Smooth muscle cell (in vitro differentiated cells): ENCODE measurements at regions not wholly inside any gene's neighbourhood (a gene's known extent, or its start where the extent isn't known, plus 50 kb on each side); places are given as distances from the start of the nearest gene placed in this dataset.

Experiments used
- DNase-seq: peaks from one replicate; lab custom pipeline; 2025; ENCODE audit not compliant: unreplicated experiment; lab: John Stamatoyannopoulos, UW
- H2AFZ ChIP-seq: fragments of 200-600 bp; sonication (generic); 2 replicates; pipeline ENCODE4 v1.6.0; 2016; ENCODE audit warnings: antibody characterized with exemption, low read depth, mild to moderate bottlenecking
- H3F3A ChIP-seq: fragments of 200-600 bp; sonication (generic); 2 replicates; pipeline ENCODE4 v1.6.0; 2017; ENCODE audit warnings: antibody characterized with exemption, low read depth
- H3K27ac ChIP-seq: fragments of 200-600 bp; sonication (generic); 2 replicates; pipeline ENCODE4 v1.5.1; 2016; ENCODE audit warnings: low read depth, mild to moderate bottlenecking
- H3K27me3 ChIP-seq: fragments of 200-600 bp; sonication (generic); 2 replicates; pipeline ENCODE4 v1.6.1; 2016; ENCODE audit warnings: low read depth, mild to moderate bottlenecking
- H3K36me3 ChIP-seq: fragments of 200-600 bp; sonication (generic); 2 replicates; pipeline ENCODE4 v1.5.1; 2016; ENCODE audit warnings: low read depth
- H3K4me1 ChIP-seq: fragments of 200-600 bp; sonication (generic); 2 replicates; pipeline ENCODE4 v1.5.1; 2016; ENCODE audit warnings: low read depth
- H3K4me2 ChIP-seq: fragments of 200-600 bp; sonication (generic); 2 replicates; pipeline ENCODE4 v1.6.0; 2016; ENCODE audit warnings: mild to moderate bottlenecking
- H3K4me3 ChIP-seq: fragments of 200-600 bp; sonication (generic); 2 replicates; pipeline ENCODE4 v1.5.1; 2016; ENCODE audit warnings: mild to moderate bottlenecking
- H3K79me2 ChIP-seq: fragments of 200-600 bp; sonication (generic); 2 replicates; pipeline ENCODE4 v1.6.0; 2016; ENCODE audit warnings: low read depth, mild to moderate bottlenecking
- H3K9ac ChIP-seq: fragments of 200-600 bp; sonication (generic); 2 replicates; pipeline ENCODE4 v1.6.0; 2016; ENCODE audit warnings: low read depth
- H3K9me3 ChIP-seq: fragments of 200-600 bp; sonication (generic); replicated peaks from 2 replicates; pipeline ENCODE4 v1.5.1; 2016; ENCODE audit warnings: low read depth
- H4K20me1 ChIP-seq: fragments of 200-600 bp; sonication (generic); 2 replicates; pipeline ENCODE4 v1.6.0; 2016; ENCODE audit warnings: low read depth
- CTCF ChIP-seq: fragments of 200-600 bp; sonication (generic); IDR thresholded peaks from 2 replicates; pipeline ENCODE4 v1.5.1; 2017; ENCODE audit warnings: borderline replicate concordance, mild to moderate bottlenecking, antibody characterized with exemption; ENCODE audit not compliant: insufficient read depth, poor library complexity, severe bottlenecking
- WGBS: methylation state at CpG from one replicate; pipeline ENCODE4 v1.1.7; 2016; ENCODE audit warnings: low lambda C conversion rate; 5-methylcytosine and 5-hydroxymethylcytosine counted together

- Histone ChIP-seq H3K79me2 (no peaks in the 10 kb centered on the region), H3K36me3 (no peaks in the 10 kb centered on the region), H3K4me2 (no peak overlapping the region), H3F3A (no peaks in the 10 kb centered on the region), H4K20me1 (no peaks in the 10 kb centered on the region), H2AFZ (no peak overlapping the region), H3K4me3 (no peak overlapping the region), H3K9ac (no peak overlapping the region), H3K4me1 (no peaks in the 10 kb centered on the region), H3K9me3 (no peaks in the 10 kb centered on the region), H3K27ac (no peak overlapping the region), H3K27me3 (no peaks in the 10 kb centered on the region)
- 89% methylated on average over 12 of the region's 12 CpGs for WGBS
- no peak for TF ChIP-seq CTCF
- no peak for DNase-seq
Observed at GRCh38 chrX:40343319-40343718, 237.5 kb upstream of the ATP6AP2 start.

GRCh38 chrX:40340116-40340515, 240.7 kb upstream of the ATP6AP2 start:
- H4K20me1 ChIP-seq, result no peaks in the 10 kb centered on the region
- no peak for DNase-seq
- WGBS, result 85% methylated on average over 1 of the region's 1 CpG
- H3K4me2 ChIP-seq, result no peak overlapping the region
- TF ChIP-seq CTCF, result no peak
- H3K4me3 ChIP-seq, result no peak overlapping the region
- no peaks in the 10 kb centered on the region for H3K4me1 ChIP-seq
- H3K27ac ChIP-seq, result no peak overlapping the region
- H3K36me3 ChIP-seq, result no peaks in the 10 kb centered on the region
- no peaks in the 10 kb centered on the region for H3K9me3 ChIP-seq
- H3K27me3 ChIP-seq, result no peaks in the 10 kb centered on the region
- no peaks in the 10 kb centered on the region for H3F3A ChIP-seq
- no peaks in the 10 kb centered on the region for H3K79me2 ChIP-seq
- no peak overlapping the region for H3K9ac ChIP-seq
- H2AFZ ChIP-seq, result no peak overlapping the region

GRCh38 chrX:40333344-40333743, 235.6 kb upstream of the BCOR start:
- DNase-seq, result no peak
- H3K9ac ChIP-seq, result no peak overlapping the region
- H3K27ac ChIP-seq, result no peak overlapping the region
- no peaks in the 10 kb centered on the region for H3K79me2 ChIP-seq
- no peak for TF ChIP-seq CTCF
- no peaks in the 10 kb centered on the region for H3K9me3 ChIP-seq
- no peak overlapping the region for H3K4me2 ChIP-seq
- H3F3A ChIP-seq, result no peaks in the 10 kb centered on the region
- no peaks in the 10 kb centered on the region for H3K4me1 ChIP-seq
- H3K4me3 ChIP-seq, result no peak overlapping the region
- H3K36me3 ChIP-seq, result no peaks in the 10 kb centered on the region
- H4K20me1 ChIP-seq, result no peaks in the 10 kb centered on the region
- WGBS, result 74% methylated on average over 3 of the region's 3 CpGs
- no peak overlapping the region for H2AFZ ChIP-seq
- no peaks in the 10 kb centered on the region for H3K27me3 ChIP-seq

- no peak for DNase-seq
- Histone ChIP-seq H3K79me2 (no peaks in the 10 kb centered on the region), H3K4me3 (no peak overlapping the region), H4K20me1 (no peaks in the 10 kb centered on the region), H3K9me3 (no peaks in the 10 kb centered on the region), H2AFZ (no peak overlapping the region), H3K27ac (no peak overlapping the region), H3F3A (no peaks in the 10 kb centered on the region), H3K4me1 (no peaks in the 10 kb centered on the region), H3K36me3 (no peaks in the 10 kb centered on the region), H3K27me3 (no peaks in the 10 kb centered on the region), H3K4me2 (no peak overlapping the region), H3K9ac (no peak overlapping the region)
- WGBS, result 84% methylated on average over 5 of the region's 5 CpGs
- no peak for TF ChIP-seq CTCF
Observed at GRCh38 chrX:40331762-40332161, 234.0 kb upstream of the BCOR start.
